B cell (primary cell): ENCODE measurements at regions not wholly inside any gene's neighbourhood (a gene's known extent, or its start where the extent isn't known, plus 50 kb on each side); places are given as distances from the start of the nearest gene placed in this dataset.

Experiments
- ATAC-seq: fragments of 200-7000 bp; cut with Tn5 transposase; one replicate; pipeline ENCODE4 v1.10.0; 2021; ENCODE audit warnings: low read depth, mild to moderate bottlenecking, moderate number of reproducible peaks, moderate library complexity
- CTCF ChIA-PET: fragments of 350-600 bp; sonication (Branson Sonifier 250); formaldehyde crosslinking; loops from one replicate; lab custom pipeline; 2021; ENCODE audit warnings: antibody characterized with exemption, inconsistent platforms; lab: Charles Lee
- POLR2A ChIA-PET: fragments of 350-600 bp; sonication (Branson Sonifier 250); formaldehyde crosslinking; loops from one replicate; lab custom pipeline; 2021; ENCODE audit warnings: antibody characterized with exemption; lab: Charles Lee
- DNase-seq: peaks from one replicate; pipeline ENCODE4 v3.0.0; 2013
- H2AFZ ChIP-seq: 2 replicates; pipeline ENCODE4 v1.6.1; 2012; ENCODE audit warnings: mild to moderate bottlenecking, low read depth, low read length; ENCODE audit not compliant: insufficient read depth, poor library complexity, severe bottlenecking
- H3K27ac ChIP-seq, 2 donors: 1 replicate in 1 of 2; 2 replicates in 1 of 2; pipeline ENCODE4 v1.5.1; 2012 to 2013; ENCODE audit warnings: low read length in 2 of 2, mild to moderate bottlenecking in 2 of 2, moderate library complexity in 1 of 2
- H3K27me3 ChIP-seq, 4 experiments: fragments of 200-600 bp in 1 of 4; sonication (generic) in 1 of 4; replicated peaks in 1 of 4; 1 replicate in 2 of 4; 2 replicates in 2 of 4; pipeline versions ENCODE4 v1.6.1 to v1.7.0; 2013 to 2016; ENCODE audit warnings: low read length in 3 of 4, mild to moderate bottlenecking in 2 of 4, mixed read lengths in 1 of 4, moderate library complexity in 1 of 4; ENCODE audit not compliant: insufficient read depth in 4 of 4, control insufficient read depth in 3 of 4; ENCODE audit errors: control extremely low read depth in 1 of 4
- H3K36me3 ChIP-seq, 2 experiments: replicated peaks in 1 of 2; 1 replicate in 1 of 2; 2 replicates in 1 of 2; pipeline versions ENCODE4 v1.6.1 to v1.7.1; 2013; ENCODE audit warnings: low read length in 1 of 2; ENCODE audit not compliant: insufficient read depth in 2 of 2, control insufficient read depth in 1 of 2; ENCODE audit errors: control extremely low read depth in 1 of 2, extremely low read depth in 1 of 2
- H3K4me1 ChIP-seq, 2 donors: fragments of 200-600 bp in 1 of 2; sonication (generic) in 1 of 2; 1 replicate in 1 of 2; 2 replicates in 1 of 2; pipeline versions ENCODE4 v1.5.1 to v1.6.1; 2013 to 2017; ENCODE audit warnings: low read length in 2 of 2; ENCODE audit not compliant: control insufficient read depth in 2 of 2, insufficient read depth in 2 of 2
- H3K4me2 ChIP-seq: replicated peaks from 2 replicates; pipeline ENCODE3; 2012; ENCODE audit warnings: mild to moderate bottlenecking, low read depth, low read length; ENCODE audit not compliant: poor library complexity, severe bottlenecking
- H3K4me3 ChIP-seq, 5 experiments: fragments of 200-600 bp in 1 of 5; sonication (generic) in 1 of 5; 1 replicate in 3 of 5; 2 replicates in 2 of 5; pipeline versions ENCODE4 v1.5.1 to v1.7.0; 2011 to 2016; ENCODE audit warnings: low read length in 4 of 5, mild to moderate bottlenecking in 4 of 5, low read depth in 2 of 5, control low read depth in 1 of 5, moderate library complexity in 1 of 5; ENCODE audit not compliant: insufficient read depth in 1 of 5; ENCODE audit errors: control extremely low read depth in 1 of 5, extremely low read depth in 1 of 5
- H3K79me2 ChIP-seq: fragments of 200-600 bp; sonication (generic); one replicate; pipeline ENCODE4 v1.6.0; 2016; ENCODE audit warnings: low read length; ENCODE audit not compliant: control insufficient read depth, insufficient read depth
- H3K9ac ChIP-seq: fragments of 200-600 bp; sonication (generic); 2 replicates; pipeline ENCODE4 v1.6.1; 2017; ENCODE audit warnings: mild to moderate bottlenecking, low read length, moderate library complexity
- H3K9me3 ChIP-seq, 3 donors: one replicate each; pipeline versions ENCODE4 v1.6.1 to v1.7.1; 2013; ENCODE audit warnings: low read length in 2 of 3; ENCODE audit not compliant: control insufficient read depth in 2 of 3, insufficient read depth in 1 of 3; ENCODE audit errors: control extremely low read depth in 1 of 3
- H4K20me1 ChIP-seq: 2 replicates; pipeline ENCODE4 v1.6.0; 2012; ENCODE audit warnings: mild to moderate bottlenecking, low read length; ENCODE audit not compliant: insufficient read depth, control insufficient read depth, poor library complexity, severe bottlenecking
- H3K27ac Mint-ChIP-seq: one replicate; pipeline ENCODE4 v1.8.0; 2021; ENCODE audit warnings: mixed read lengths
- H3K27me3 Mint-ChIP-seq: one replicate; pipeline ENCODE4 v1.8.0; 2021; ENCODE audit warnings: mixed read lengths
- H3K4me1 Mint-ChIP-seq: one replicate; pipeline ENCODE4 v1.8.0; 2021; ENCODE audit warnings: mixed read lengths
- H3K4me3 Mint-ChIP-seq: one replicate; pipeline ENCODE4 v1.8.0; 2021; ENCODE audit warnings: mixed read lengths
- H3K9me3 Mint-ChIP-seq: one replicate; pipeline ENCODE4 v1.8.0; 2022; ENCODE audit warnings: mixed read lengths; ENCODE audit not compliant: insufficient read depth
- EZH2 ChIP-seq: IDR thresholded peaks from 2 replicates; pipeline ENCODE4 v1.6.1; 2012; ENCODE audit warnings: borderline replicate concordance, low read depth, mild to moderate bottlenecking, moderate library complexity, low read length; ENCODE audit not compliant: insufficient read depth, poor library complexity, severe bottlenecking
- WGBS: methylation state at CpG from one replicate; pipeline ENCODE4 v1.1.5; 2013; ENCODE audit warnings: missing lambda C conversion rate; ENCODE audit not compliant: insufficient coverage; 5-methylcytosine and 5-hydroxymethylcytosine counted together
- intact Hi-C: fragments of 100-400 bp; cut with micrococcal nuclease; formaldehyde crosslinking; loops from one replicate; pipeline ENCODE4 v1.10.0; 2022
- TF ChIP-seq, protein P1 (sequence below): fragments of 200-600 bp; IDR thresholded peaks from one replicate; pipeline ENCODE4 v1.8.0; 2022; ENCODE audit warnings: antibody characterized with exemption, mild to moderate bottlenecking

DNA sequence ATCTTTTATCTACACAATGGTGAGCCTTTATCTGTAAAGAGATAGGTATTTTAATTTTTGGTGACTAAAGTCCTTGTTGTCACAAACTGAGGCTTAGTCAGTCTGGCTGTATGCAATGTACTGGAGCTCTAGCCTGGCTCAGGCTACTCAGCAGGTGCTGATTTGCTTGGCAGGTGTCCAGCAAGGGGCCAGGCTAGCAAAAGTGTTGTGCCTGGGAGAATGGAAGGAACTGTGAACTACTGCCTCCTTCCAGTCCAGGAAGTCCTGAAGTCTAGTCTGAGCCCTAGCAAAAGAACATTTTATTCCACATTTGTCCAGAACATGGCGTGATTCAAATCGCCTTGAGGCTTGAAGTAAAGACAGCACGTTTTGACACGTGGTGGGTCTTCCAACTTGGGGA, 260.5 kb downstream of the CCDC85A start:
- Mint-ChIP-seq H3K9me3 (no peaks in the 10 kb centered on the region), H3K4me1 (no peaks in the 10 kb centered on the region), H3K27me3 (no peaks in the 10 kb centered on the region), H3K27ac (no peak overlapping the region), H3K4me3 (no peak overlapping the region)
- H3K9ac ChIP-seq, result no peak overlapping the region
- H3K36me3 ChIP-seq, result no peaks in the 10 kb centered on the region
- H3K4me3 ChIP-seq, result no peak overlapping the region
- H3K9me3 ChIP-seq, result no peaks in the 10 kb centered on the region
- ATAC-seq (no peak), DNase-seq (no peak)
- WGBS, result 70% methylated on average over 4 of the region's 4 CpGs
- TF ChIP-seq, protein P1, sequence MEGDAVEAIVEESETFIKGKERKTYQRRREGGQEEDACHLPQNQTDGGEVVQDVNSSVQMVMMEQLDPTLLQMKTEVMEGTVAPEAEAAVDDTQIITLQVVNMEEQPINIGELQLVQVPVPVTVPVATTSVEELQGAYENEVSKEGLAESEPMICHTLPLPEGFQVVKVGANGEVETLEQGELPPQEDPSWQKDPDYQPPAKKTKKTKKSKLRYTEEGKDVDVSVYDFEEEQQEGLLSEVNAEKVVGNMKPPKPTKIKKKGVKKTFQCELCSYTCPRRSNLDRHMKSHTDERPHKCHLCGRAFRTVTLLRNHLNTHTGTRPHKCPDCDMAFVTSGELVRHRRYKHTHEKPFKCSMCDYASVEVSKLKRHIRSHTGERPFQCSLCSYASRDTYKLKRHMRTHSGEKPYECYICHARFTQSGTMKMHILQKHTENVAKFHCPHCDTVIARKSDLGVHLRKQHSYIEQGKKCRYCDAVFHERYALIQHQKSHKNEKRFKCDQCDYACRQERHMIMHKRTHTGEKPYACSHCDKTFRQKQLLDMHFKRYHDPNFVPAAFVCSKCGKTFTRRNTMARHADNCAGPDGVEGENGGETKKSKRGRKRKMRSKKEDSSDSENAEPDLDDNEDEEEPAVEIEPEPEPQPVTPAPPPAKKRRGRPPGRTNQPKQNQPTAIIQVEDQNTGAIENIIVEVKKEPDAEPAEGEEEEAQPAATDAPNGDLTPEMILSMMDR, result no peak
- TF ChIP-seq EZH2, result no peak
- ChIA-PET CTCF (no interaction called here), POLR2A (no interaction called here)
- no peaks in the 10 kb centered on the region for H3K27me3 ChIP-seq
- no peaks in the 10 kb centered on the region for H3K79me2 ChIP-seq
- H3K4me2 ChIP-seq, result no peak overlapping the region
- H2AFZ ChIP-seq, result no peak overlapping the region
- H4K20me1 ChIP-seq, result no peaks in the 10 kb centered on the region
- no peak overlapping the region for H3K27ac ChIP-seq
- intact Hi-C loops, result no loop called here
- no peaks in the 10 kb centered on the region for H3K4me1 ChIP-seq

- H3K9ac ChIP-seq, result no peak overlapping the region
- WGBS, result 80% methylated on average over 1 of the region's 5 CpGs
- no peak overlapping the region for H3K4me3 ChIP-seq
- no peak overlapping the region for H2AFZ ChIP-seq
- H3K27me3 ChIP-seq, result no peaks in the 10 kb centered on the region
- Mint-ChIP-seq H3K27ac (no peak overlapping the region), H3K9me3 (no peaks in the 10 kb centered on the region), H3K4me1 (no peaks in the 10 kb centered on the region), H3K4me3 (no peak overlapping the region), H3K27me3 (no peaks in the 10 kb centered on the region)
- intact Hi-C loops, result no loop called here
- H3K4me2 ChIP-seq, result no peak overlapping the region
- H3K4me1 ChIP-seq, result no peaks in the 10 kb centered on the region
- H3K27ac ChIP-seq, result no peak overlapping the region
- H4K20me1 ChIP-seq, result no peaks in the 10 kb centered on the region
- no peaks in the 10 kb centered on the region for H3K79me2 ChIP-seq
- H3K9me3 ChIP-seq, result no peaks in the 10 kb centered on the region
- no peak for DNase-seq
- TF ChIP-seq, protein P1, result no peak
- no peak for TF ChIP-seq EZH2
- ATAC-seq, result no peak
- CTCF ChIA-PET, result no interaction called here
- no peaks in the 10 kb centered on the region for H3K36me3 ChIP-seq
- POLR2A ChIA-PET, result no interaction called here
Observed at GRCh38 chr2:56448403-56449001, 264.7 kb downstream of the CCDC85A start.
